HepG2 (cell line): ENCODE measurements at regions not wholly inside any gene's neighbourhood (a gene's known extent, or its start where the extent isn't known, plus 50 kb on each side); places are given as distances from the start of the nearest gene placed in this dataset.
A peak's percentile ranks its signal among the peaks of the same experiment; 100 is the strongest.

Source experiments
- ATAC-seq: fragments of 200-7000 bp; cut with Tn5 transposase; 3 replicates; pipeline ENCODE4 v1.9.1; 2020; ENCODE audit warnings: mild to moderate bottlenecking, moderate library complexity
- BruUV-seq: library from RNA; stranded (reverse); fragments of 400-500 nt; replicated peaks from 2 replicates; lab custom pipeline; 2021; lab: Mats Ljungman, UMichigan
- CTCF ChIA-PET: fragments of 300-600 bp; formaldehyde crosslinking; extraction: SDS; loops from one replicate; lab custom pipeline; 2021; ENCODE audit warnings: low total read pairs, inconsistent platforms, low intra/inter-chr PET ratio; lab: Yijun Ruan, JAX
- POLR2A ChIA-PET: fragments of 350-600 bp; sonication (Branson Sonifier 250); formaldehyde crosslinking; loops from one replicate; lab custom pipeline; 2020; ENCODE audit warnings: antibody characterized with exemption, inconsistent platforms; lab: Yijun Ruan, JAX
- DNase-seq: peaks from one replicate; pipeline ENCODE4 v3.0.0-alpha.2; 2015; ENCODE audit warnings: low spot score
- FAIRE-seq: peaks from 3 replicates; lab custom pipeline; 2011; peaks lifted over from hg19 to GRCh38; lab: Jason Lieb, UNC
- H2AFZ ChIP-seq: one replicate; pipeline ENCODE4 v1.6.1; 2011; ENCODE audit warnings: low read length, inconsistent platforms
- H3K27ac ChIP-seq: fragments of 300-600 bp; 3 replicates; pipeline ENCODE4 v1.8.0; 2011; ENCODE audit warnings: mixed run types, mild to moderate bottlenecking, mixed read lengths, low read length, inconsistent platforms; ENCODE audit not compliant: insufficient read depth; ENCODE audit errors: extremely low read length
- H3K27me3 ChIP-seq, 2 experiments: fragments of 200-600 bp in 1 of 2; 2 replicates in 1 of 2; 3 replicates in 1 of 2; pipeline versions ENCODE4 v1.6.0 to v1.8.0; 2011; ENCODE audit warnings: low read length in 2 of 2, mild to moderate bottlenecking in 2 of 2, moderate library complexity in 2 of 2, inconsistent platforms in 1 of 2; ENCODE audit not compliant: insufficient read depth in 2 of 2, control insufficient read depth in 1 of 2
- H3K36me3 ChIP-seq, 2 experiments: fragments of 200-600 bp in 1 of 2; replicated peaks in 1 of 2; 2 replicates in 1 of 2; 3 replicates in 1 of 2; pipeline versions ENCODE4 v1.5.1 to v1.8.0; 2011; ENCODE audit warnings: low read length in 2 of 2, inconsistent platforms in 1 of 2; ENCODE audit not compliant: insufficient read depth in 2 of 2, control insufficient read depth in 1 of 2
- H3K4me1 ChIP-seq: 2 replicates; pipeline ENCODE4 v1.5.1; 2012; ENCODE audit warnings: low read length, inconsistent platforms; ENCODE audit not compliant: insufficient read depth
- H3K4me2 ChIP-seq: 2 replicates; pipeline ENCODE4 v1.6.0; 2011; ENCODE audit warnings: low read depth, low read length, inconsistent platforms
- H3K4me3 ChIP-seq, 3 experiments: fragments of 200-600 bp in 1 of 3; sonication (generic), shearing (Covaris generic) in 1 of 3; replicated peaks in 1 of 3; 2 replicates each; pipeline ENCODE4 v1.5.1; 2011 to 2016; ENCODE audit warnings: low read length in 3 of 3, inconsistent platforms in 2 of 3, low read depth in 2 of 3, mild to moderate bottlenecking in 2 of 3, control low read depth in 1 of 3, mixed read lengths in 1 of 3; ENCODE audit not compliant: insufficient read depth in 1 of 3
- H3K79me2 ChIP-seq: one replicate; pipeline ENCODE4 v1.6.1; 2011; ENCODE audit warnings: low read length, inconsistent platforms; ENCODE audit not compliant: insufficient read depth
- H3K9ac ChIP-seq: 2 replicates; pipeline ENCODE4 v1.6.0; 2011; ENCODE audit warnings: mild to moderate bottlenecking, low read depth, low read length, inconsistent platforms; ENCODE audit not compliant: insufficient read depth
- H3K9me3 ChIP-seq: 2 replicates; pipeline ENCODE4 v1.5.1; 2012; ENCODE audit warnings: mild to moderate bottlenecking, low read length
- H4K20me1 ChIP-seq: 2 replicates; pipeline ENCODE4 v1.6.0; 2011; ENCODE audit warnings: inconsistent platforms, mild to moderate bottlenecking, low read length, moderate library complexity; ENCODE audit not compliant: insufficient read depth
- CERS6 ChIP-seq: sonication (generic); formaldehyde crosslinking; IDR thresholded peaks from 2 replicates; pipeline ENCODE4 v1.5.0; 2020; ENCODE audit warnings: missing genetic modification reagents
- FOXA3 ChIP-seq: IDR thresholded peaks from 2 replicates; pipeline ENCODE4 v1.6.1; 2016; ENCODE audit warnings: missing genetic modification reagents, missing compliant biosample characterization
- NBN ChIP-seq: fragments of 450-650 bp; conservative IDR thresholded peaks from 2 replicates; pipeline ENCODE4 v1.6.1; 2017
- NR1H2 ChIP-seq: sonication (generic); formaldehyde crosslinking; IDR thresholded peaks from 2 replicates; pipeline ENCODE4 v1.8.1; 2022; ENCODE audit warnings: low read depth, missing genetic modification reagents, borderline replicate concordance
- ZNF713 ChIP-seq: sonication (generic); formaldehyde crosslinking; IDR thresholded peaks from 2 replicates; pipeline ENCODE4 v1.4.0; 2020; ENCODE audit warnings: mild to moderate bottlenecking, missing genetic modification reagents
- WGBS: methylation state at CpG from one replicate; pipeline ENCODE4 v1.1.6; 2017; ENCODE audit warnings: low lambda C conversion rate; 5-methylcytosine and 5-hydroxymethylcytosine counted together
- in situ Hi-C: cut with HindIII; loops from 2 replicates; pipeline ENCODE4 v1.10.0; 2017; ENCODE audit warnings: low pct_unique_long_range_greater_than_20kb; ENCODE audit not compliant: extremely low pct_ligation_motif_present
- intact Hi-C: fragments of 100-400 bp; cut with micrococcal nuclease; formaldehyde crosslinking; loops from one replicate; pipeline ENCODE4 v1.10.0; 2022; ENCODE audit not compliant: unreplicated experiment

GRCh38 chr13:53405616-53406015 lies 377.0 kb downstream of the OLFM4 start:
- H3K4me3 ChIP-seq: no peak overlapping the region
- H2AFZ ChIP-seq: no peak overlapping the region
- ChIA-PET POLR2A (no interaction called here), CTCF (no interaction called here)
- no peak overlapping the region for H3K4me2 ChIP-seq
- no peaks in the 10 kb centered on the region; a peak in 1 of 5 replicates for H3K27me3 ChIP-seq
- BruUV-seq: no TSS peak
- H3K36me3 ChIP-seq: no peaks in the 10 kb centered on the region
- in situ Hi-C loops (no loop called here), intact Hi-C loops (no loop called here)
- no peak for FAIRE-seq
- no peaks in the 10 kb centered on the region for H4K20me1 ChIP-seq
- no peaks in the 10 kb centered on the region for H3K4me1 ChIP-seq
- H3K9me3 ChIP-seq: peaks cover 49% of the 10 kb centered on the region
- TF ChIP-seq NR1H2 (CRISPR knock-in tag) (no peak), NBN (no peak), FOXA3 (CRISPR knock-in tag) (no peak)
- H3K79me2 ChIP-seq: no peaks in the 10 kb centered on the region
- H3K9ac ChIP-seq: no peak overlapping the region
- H3K27ac ChIP-seq: no peak overlapping the region
- 50% methylated on average over 2 of the region's 8 CpGs for WGBS
- DNase-seq: peak; percentile 2
- ATAC-seq: peak; percentile 65

DNA sequence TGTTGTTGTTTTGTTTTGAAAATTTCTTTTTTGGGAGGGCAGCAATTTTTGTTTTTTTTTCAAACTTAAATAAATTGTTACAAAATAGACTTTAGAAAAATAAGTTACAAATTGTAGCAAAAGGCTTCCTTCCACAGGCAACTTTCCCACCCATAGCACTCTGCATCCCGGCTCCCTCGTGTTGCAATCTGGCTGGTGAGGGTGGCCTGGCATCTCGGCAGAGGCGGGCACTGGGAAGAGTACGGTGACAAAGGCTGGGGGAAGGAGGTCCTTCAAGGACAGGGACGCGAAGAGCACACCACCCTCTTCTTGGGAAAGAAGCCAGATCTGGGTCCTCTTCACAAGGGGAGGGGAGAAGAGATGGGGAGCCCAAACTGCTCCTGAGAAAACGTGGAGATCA lies 379.7 kb downstream of the OLFM4 start:
- Histone ChIP-seq H3K27me3 (no peaks in the 10 kb centered on the region; a peak in 1 of 5 replicates), H3K4me3 (no peak overlapping the region), H3K4me2 (no peak overlapping the region), H3K27ac (no peak overlapping the region), H3K9ac (no peak overlapping the region), H3K36me3 (no peaks in the 10 kb centered on the region), H3K4me1 (no peaks in the 10 kb centered on the region), H2AFZ (no peak overlapping the region), H3K79me2 (no peaks in the 10 kb centered on the region), H3K9me3 (peaks cover 61% of the 10 kb centered on the region), H4K20me1 (no peaks in the 10 kb centered on the region)
- intact Hi-C loops: no loop called here
- no peak for TF ChIP-seq ZNF713 (CRISPR knock-in tag)
- no peak for TF ChIP-seq CERS6
- no peak for FAIRE-seq
- ChIA-PET POLR2A (no interaction called here), CTCF (no interaction called here)
- no peak for ATAC-seq
- WGBS: 53% methylated on average over 8 of the region's 8 CpGs
- no peak for DNase-seq
- in situ Hi-C loops: no loop called here
- no TSS peak for BruUV-seq
